Cardiac septum (tissue), 1 donor: ENCODE measurements at regions not wholly inside any gene's neighbourhood (a gene's known extent, or its start where the extent isn't known, plus 50 kb on each side); places are given as distances from the start of the nearest gene placed in this dataset.
"Not testable (repeated sequence)": the region's sequence is repeated elsewhere in the genome, so short reads cannot be mapped to it uniquely, and the experiment has no call there.

Source experiments
- DNase-seq: peaks from one replicate; pipeline ENCODE4 v3.0.0-alpha.2; 2020; ENCODE audit warnings: low spot score
- intact Hi-C: fragments of 100-400 bp; cut with DNase I; formaldehyde crosslinking; loops from one replicate; pipeline ENCODE4 v1.14.0; 2022
- donor health status: DM: no; HTN: no; CAD: no.

- intact Hi-C loops, result no loop called here
- no peak for DNase-seq
Measured at GRCh38 chr6:149127212-149127611, 190.3 kb upstream of the TAB2 start.

GRCh38 chr6:149128489-149129145, 188.9 kb upstream of the TAB2 start:
- no peak for DNase-seq
- intact Hi-C loops, result no loop called here

- DNase-seq, result no peak
- intact Hi-C loops, result no loop called here
Measured at GRCh38 chr6:149129371-149130077, 188.0 kb upstream of the TAB2 start.

- intact Hi-C loops, result no loop called here
- DNase-seq, result no peak
Measured at GRCh38 chr6:149130090-149130489, 187.4 kb upstream of the TAB2 start.

- no peak for DNase-seq
- intact Hi-C loops, result no loop called here
Measured at GRCh38 chr6:149130508-149130907, 187.0 kb upstream of the TAB2 start.

GRCh38 chr6:149131891-149132290, 185.6 kb upstream of the TAB2 start:
- no peak for DNase-seq
- intact Hi-C loops, result no loop called here

- DNase-seq, result no peak
- intact Hi-C loops, result no loop called here
Measured at GRCh38 chr6:149132336-149132735, 185.2 kb upstream of the TAB2 start.

- intact Hi-C loops, result no loop called here
- DNase-seq, result no peak
Measured at GRCh38 chr6:149134511-149134933, 183.0 kb upstream of the TAB2 start.

- DNase-seq, result no peak
- intact Hi-C loops, result no loop called here
Measured at GRCh38 chr6:149135809-149136208, 181.7 kb upstream of the TAB2 start.

GRCh38 chr6:149136273-149136912, 181.1 kb upstream of the TAB2 start:
- DNase-seq, result no peak
- intact Hi-C loops, result no loop called here

- DNase-seq, result no peak
- intact Hi-C loops, result no loop called here
Measured at GRCh38 chr6:149136913-149137286, 180.6 kb upstream of the TAB2 start.

GRCh38 chr6:149137594-149137993, 179.9 kb upstream of the TAB2 start:
- no peak for DNase-seq
- intact Hi-C loops, result no loop called here

GRCh38 chr6:149138089-149138488, 179.4 kb upstream of the TAB2 start:
- intact Hi-C loops, result no loop called here
- no peak for DNase-seq

GRCh38 chr6:149138699-149139294, 178.7 kb upstream of the TAB2 start:
- intact Hi-C loops, result no loop called here
- DNase-seq, result no peak

GRCh38 chr6:149139782-149140136, 177.8 kb upstream of the TAB2 start:
- intact Hi-C loops, result no loop called here
- no peak for DNase-seq

GRCh38 chr6:149140137-149140909, 177.2 kb upstream of the TAB2 start:
- intact Hi-C loops, result no loop called here
- no peak for DNase-seq

- intact Hi-C loops, result no loop called here
Measured at GRCh38 chr6:149140910-149141290, 176.6 kb upstream of the TAB2 start.

GRCh38 chr6:149142924-149143429, 174.5 kb upstream of the TAB2 start:
- DNase-seq, result no peak
- intact Hi-C loops, result no loop called here

More at GRCh38 chr6:149140910-149141290, 176.6 kb upstream of the TAB2 start:
- no peak for DNase-seq

GRCh38 chr6:149145800-149146199, 171.7 kb upstream of the TAB2 start:
- intact Hi-C loops, DNase-seq: not testable (repeated sequence)

- no peak for DNase-seq
- intact Hi-C loops, result no loop called here
Measured at GRCh38 chr6:149147195-149147594, 170.3 kb upstream of the TAB2 start.
